ENCODE measurements at regions not wholly inside any gene's neighbourhood (a gene's known extent, or its start where the extent isn't known, plus 50 kb on each side); places are given as distances from the start of the nearest gene placed in this dataset.

DNA sequence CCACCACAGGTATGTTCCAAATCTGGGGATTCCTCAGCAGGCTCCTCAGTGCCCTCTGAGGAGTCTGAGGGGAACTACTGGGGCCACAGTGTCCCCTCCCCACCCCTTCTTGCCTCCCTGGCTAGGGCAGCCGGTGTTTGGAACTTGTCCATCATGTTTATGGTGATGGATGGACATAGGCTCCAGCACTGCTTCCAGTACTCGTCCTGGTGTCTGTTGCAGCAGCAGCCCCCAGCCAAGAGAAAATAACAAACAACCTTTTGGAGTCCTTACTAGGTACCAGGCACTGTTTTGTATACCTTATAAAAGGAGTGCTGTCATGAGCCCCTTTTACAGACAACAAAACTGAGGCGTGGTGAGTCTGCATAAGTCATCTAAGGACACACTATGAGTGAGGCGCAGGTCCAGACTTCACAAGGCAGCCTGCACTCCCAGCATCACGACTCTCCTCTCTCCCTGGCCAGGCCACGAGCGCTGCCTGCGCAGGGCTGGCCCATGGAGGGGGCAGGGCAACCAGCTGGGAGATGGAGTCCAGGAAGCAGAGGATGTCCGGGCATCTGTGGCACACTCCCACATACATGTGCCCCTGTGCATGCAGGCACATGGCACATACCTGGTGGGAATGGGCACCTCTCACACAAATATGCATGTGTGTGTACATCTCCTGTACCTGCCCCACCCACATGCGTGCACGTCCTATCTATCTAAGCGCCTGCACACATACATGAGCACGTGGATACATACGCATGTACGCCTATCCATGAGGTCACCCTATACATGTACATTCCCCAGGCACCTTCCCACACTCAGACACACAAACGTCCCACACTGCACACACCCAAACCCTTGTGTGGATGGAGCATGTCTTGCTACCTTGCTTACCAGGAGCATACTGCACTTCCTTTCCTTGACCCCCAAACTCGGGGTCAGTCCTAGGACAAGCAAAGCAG, 152.7 kb downstream of the VEGFA start:
- Histone ChIP-seq H3K4me3 (ENCODE audit: low read depth in 1 of 2, low read length in 1 of 2) (no peak overlapping the region), H3K27me3 (peaks cover 58% of the 10 kb centered on the region), H3K27ac (no peak overlapping the region), H3K4me1 (ENCODE audit: control insufficient read depth in 1 of 2, insufficient read depth in 1 of 2, low read depth in 1 of 2, low read length in 1 of 2) (peaks cover 3% of the 10 kb centered on the region in 2 experiments), H3K9me3 (no peaks in the 10 kb centered on the region), H3K36me3 (no peaks in the 10 kb centered on the region)
- TF ChIP-seq, protein P1, sequence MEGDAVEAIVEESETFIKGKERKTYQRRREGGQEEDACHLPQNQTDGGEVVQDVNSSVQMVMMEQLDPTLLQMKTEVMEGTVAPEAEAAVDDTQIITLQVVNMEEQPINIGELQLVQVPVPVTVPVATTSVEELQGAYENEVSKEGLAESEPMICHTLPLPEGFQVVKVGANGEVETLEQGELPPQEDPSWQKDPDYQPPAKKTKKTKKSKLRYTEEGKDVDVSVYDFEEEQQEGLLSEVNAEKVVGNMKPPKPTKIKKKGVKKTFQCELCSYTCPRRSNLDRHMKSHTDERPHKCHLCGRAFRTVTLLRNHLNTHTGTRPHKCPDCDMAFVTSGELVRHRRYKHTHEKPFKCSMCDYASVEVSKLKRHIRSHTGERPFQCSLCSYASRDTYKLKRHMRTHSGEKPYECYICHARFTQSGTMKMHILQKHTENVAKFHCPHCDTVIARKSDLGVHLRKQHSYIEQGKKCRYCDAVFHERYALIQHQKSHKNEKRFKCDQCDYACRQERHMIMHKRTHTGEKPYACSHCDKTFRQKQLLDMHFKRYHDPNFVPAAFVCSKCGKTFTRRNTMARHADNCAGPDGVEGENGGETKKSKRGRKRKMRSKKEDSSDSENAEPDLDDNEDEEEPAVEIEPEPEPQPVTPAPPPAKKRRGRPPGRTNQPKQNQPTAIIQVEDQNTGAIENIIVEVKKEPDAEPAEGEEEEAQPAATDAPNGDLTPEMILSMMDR (IDR thresholded peaks at IDR 0.05): no peak

DNA sequence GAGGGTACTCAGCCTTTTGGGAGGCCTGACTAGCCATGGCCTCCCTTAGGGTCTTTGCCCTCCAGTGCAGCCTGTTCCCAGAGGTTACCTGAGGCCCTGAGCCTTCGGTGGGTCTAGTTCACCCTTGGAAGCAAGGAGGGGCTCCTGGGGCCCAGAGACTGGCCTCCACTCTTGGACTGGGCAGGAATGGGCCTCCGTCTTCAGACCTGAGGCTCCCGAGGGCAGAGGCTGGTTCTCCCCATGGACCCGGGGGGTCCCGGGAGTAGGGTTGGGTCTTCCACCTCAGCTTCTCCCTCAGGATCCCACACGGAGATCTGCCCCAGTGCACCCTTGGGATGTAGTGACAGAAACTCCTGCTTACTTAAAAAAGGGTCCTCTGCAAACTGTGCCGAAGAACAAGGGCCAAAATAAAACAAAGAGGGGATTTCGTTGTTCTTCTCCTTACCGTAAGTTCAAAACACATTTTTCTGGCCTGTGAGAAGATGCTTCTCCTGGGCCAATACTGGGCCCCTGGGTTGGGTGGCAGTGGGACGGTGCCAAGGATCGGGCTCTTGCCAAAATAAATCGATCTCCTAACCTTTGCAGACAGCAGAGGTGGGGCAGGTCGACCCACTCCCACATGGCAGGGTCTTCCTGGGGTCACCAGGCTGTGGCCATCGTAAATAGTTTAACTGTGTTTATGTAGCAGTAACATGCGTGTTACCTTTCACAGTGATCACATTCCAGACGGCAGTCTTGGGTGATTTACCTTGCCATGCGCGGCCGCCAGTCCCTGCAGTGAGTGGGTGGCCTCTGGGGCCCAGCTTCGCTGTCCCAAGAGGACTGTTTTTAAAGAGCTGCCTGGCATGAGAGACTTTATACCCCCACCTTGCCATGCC, 151.8 kb downstream of the VEGFA start:
- Histone ChIP-seq H3K27ac (no peak overlapping the region), H3K9me3 (no peaks in the 10 kb centered on the region), H3K27me3 (peaks cover 52% of the 10 kb centered on the region), H3K4me3 (ENCODE audit: low read depth in 1 of 2, low read length in 1 of 2) (no peak overlapping the region), H3K4me1 (ENCODE audit: control insufficient read depth in 1 of 2, insufficient read depth in 1 of 2, low read depth in 1 of 2, low read length in 1 of 2) (peaks cover 11 to 13% of the 10 kb centered on the region in 2 experiments), H3K36me3 (no peaks in the 10 kb centered on the region)
- TF ChIP-seq, protein P1 (IDR thresholded peaks at IDR 0.05): no peak

DNA sequence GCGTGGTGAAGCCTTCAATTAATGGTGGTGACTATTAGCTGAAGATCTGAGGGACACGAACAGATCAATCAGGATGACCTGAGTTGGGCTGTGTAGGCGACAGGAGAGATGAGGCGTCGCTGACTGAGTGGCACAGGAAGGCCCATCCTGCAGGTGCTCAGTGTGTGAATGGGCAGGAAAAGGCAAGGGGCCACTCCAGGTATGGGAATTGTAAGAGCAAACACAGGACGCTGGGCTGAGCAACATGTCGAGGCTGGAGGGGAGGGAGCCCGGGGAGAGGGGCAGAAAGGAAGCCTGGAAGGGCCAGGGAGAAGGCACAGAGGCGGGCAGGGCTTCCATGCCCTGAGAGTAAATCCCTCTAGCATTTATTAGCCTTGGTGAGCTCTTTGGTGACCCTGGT, 151.0 kb downstream of the VEGFA start:
- peaks cover 45% of the 10 kb centered on the region for H3K27me3 ChIP-seq
- H3K36me3 ChIP-seq: no peaks in the 10 kb centered on the region
- TF ChIP-seq, protein P1 (IDR thresholded peaks at IDR 0.05): no peak
- no peaks in the 10 kb centered on the region for H3K9me3 ChIP-seq
- no peak overlapping the region for H3K27ac ChIP-seq
- H3K4me1 ChIP-seq (ENCODE audit: control insufficient read depth in 1 of 2, insufficient read depth in 1 of 2, low read depth in 1 of 2, low read length in 1 of 2): peaks cover 11 to 20% of the 10 kb centered on the region in 2 experiments
- no peak overlapping the region for H3K4me3 ChIP-seq (ENCODE audit: low read depth in 1 of 2, low read length in 1 of 2)

DNA sequence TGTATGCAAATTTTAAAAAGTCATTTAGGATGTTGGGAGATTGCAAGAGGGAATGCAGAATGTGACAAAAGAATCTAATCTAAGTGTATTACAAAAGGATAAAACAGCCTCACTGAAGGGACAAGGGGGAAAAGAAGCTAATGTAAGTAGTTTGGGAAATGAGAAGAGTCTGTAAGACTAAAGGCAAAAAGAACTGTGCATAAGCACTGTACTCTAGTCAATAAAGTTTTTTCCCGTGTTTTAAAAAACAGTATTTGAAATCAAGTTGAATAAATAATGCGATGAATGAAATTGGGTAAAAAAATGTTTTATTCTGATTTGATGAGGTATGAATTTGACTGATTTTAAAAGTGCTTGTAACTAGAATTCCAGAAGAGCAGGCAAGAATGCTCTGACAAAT, 149.8 kb downstream of the VEGFA start:
- Histone ChIP-seq H3K4me1 (ENCODE audit: control insufficient read depth in 1 of 2, insufficient read depth in 1 of 2, low read depth in 1 of 2, low read length in 1 of 2) (peaks cover 11 to 20% of the 10 kb centered on the region in 2 experiments), H3K27me3 (peaks cover 36% of the 10 kb centered on the region), H3K9me3 (no peaks in the 10 kb centered on the region), H3K4me3 (ENCODE audit: low read depth in 1 of 2, low read length in 1 of 2) (no peak overlapping the region), H3K36me3 (no peaks in the 10 kb centered on the region), H3K27ac (no peak overlapping the region)
- TF ChIP-seq, protein P1 (IDR thresholded peaks at IDR 0.05): no peak

DNA sequence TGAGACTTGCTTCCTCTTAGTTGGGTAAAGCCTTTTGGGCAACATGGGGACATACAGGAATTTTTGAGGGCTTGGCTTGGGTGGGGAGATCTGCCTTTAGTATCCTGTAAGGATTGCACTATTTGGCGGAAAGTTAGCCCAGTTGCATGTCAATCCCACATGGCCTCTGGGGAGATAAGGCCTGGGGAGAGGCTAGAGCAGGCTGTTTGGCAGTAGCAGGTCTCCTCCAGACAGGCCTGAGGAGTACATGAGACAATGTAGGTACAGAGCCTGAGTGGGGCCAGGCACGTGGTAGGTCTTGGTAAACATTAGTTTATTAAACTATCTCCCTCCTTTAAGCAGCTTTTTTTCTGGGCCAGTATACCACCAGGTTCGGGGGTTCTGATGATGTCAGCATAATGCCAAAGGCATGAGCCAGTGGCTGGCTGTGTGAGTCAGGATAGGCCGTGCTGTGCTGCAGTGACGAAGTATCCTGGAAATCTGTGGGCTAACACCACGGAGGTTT, 147.9 kb downstream of the VEGFA start:
- H3K4me1 ChIP-seq (ENCODE audit: control insufficient read depth in 1 of 2, insufficient read depth in 1 of 2, low read depth in 1 of 2, low read length in 1 of 2): peaks cover 11 to 20% of the 10 kb centered on the region in 2 experiments
- no peaks in the 10 kb centered on the region for H3K36me3 ChIP-seq
- TF ChIP-seq, protein P1 (IDR thresholded peaks at IDR 0.05): no peak
- H3K9me3 ChIP-seq: no peaks in the 10 kb centered on the region
- H3K4me3 ChIP-seq (ENCODE audit: low read depth in 1 of 2, low read length in 1 of 2): no peak overlapping the region
- no peak overlapping the region for H3K27ac ChIP-seq
- peaks cover 34% of the 10 kb centered on the region for H3K27me3 ChIP-seq

Data from neutrophil (primary cell).